Lung (tissue), 11 donors: ENCODE measurements at regions not wholly inside any gene's neighbourhood (a gene's known extent, or its start where the extent isn't known, plus 50 kb on each side); places are given as distances from the start of the nearest gene placed in this dataset.

Source experiments
- ATAC-seq: fragments of 200-7000 bp; cut with Tn5 transposase; one replicate; pipeline ENCODE4 v1.9.1; 2020; ENCODE audit warnings: moderate number of reproducible peaks; ENCODE audit not compliant: insufficient read depth, low FRiP score
- DNase-seq, 3 donors: peaks; one replicate each; pipeline ENCODE4 v3.0.0-alpha.2; 2013 to 2017
- H3K27ac ChIP-seq, 2 donors: one replicate each; pipeline ENCODE4 v1.5.1; 2013; ENCODE audit warnings: mild to moderate bottlenecking in 2 of 2, moderate library complexity in 2 of 2, control low read depth in 1 of 2, inconsistent platforms in 1 of 2, low read depth in 1 of 2, low read length in 1 of 2
- H3K27me3 ChIP-seq, 3 donors: one replicate each; pipeline ENCODE4 v1.5.1; 2013; ENCODE audit warnings: low read length in 2 of 3; ENCODE audit not compliant: control insufficient read depth in 3 of 3, insufficient read depth in 3 of 3
- H3K36me3 ChIP-seq, 4 donors: one replicate each; pipeline ENCODE4 v1.5.1; 2013; ENCODE audit warnings: low read length in 4 of 4, mild to moderate bottlenecking in 1 of 4, moderate library complexity in 1 of 4; ENCODE audit not compliant: control insufficient read depth in 4 of 4, insufficient read depth in 4 of 4
- H3K4me1 ChIP-seq, 5 donors: one replicate each; pipeline ENCODE4 v1.5.1; 2013; ENCODE audit warnings: low read length in 5 of 5, mild to moderate bottlenecking in 2 of 5, moderate library complexity in 1 of 5; ENCODE audit not compliant: control insufficient read depth in 5 of 5, insufficient read depth in 5 of 5
- H3K4me3 ChIP-seq: one replicate; pipeline ENCODE4 v1.5.1; 2013; ENCODE audit warnings: mild to moderate bottlenecking, control low read depth, moderate library complexity
- H3K9ac ChIP-seq, 2 donors: one replicate each; pipeline ENCODE4 v1.5.1; 2013; ENCODE audit warnings: low read length in 2 of 2, control low read depth in 1 of 2; ENCODE audit not compliant: insufficient read depth in 1 of 2
- H3K9me3 ChIP-seq, 4 donors: one replicate each; pipeline ENCODE4 v1.5.1; 2013; ENCODE audit warnings: low read length in 3 of 4, mild to moderate bottlenecking in 1 of 4, moderate library complexity in 1 of 4; ENCODE audit not compliant: control insufficient read depth in 4 of 4, insufficient read depth in 3 of 4
- CTCF ChIP-seq: IDR thresholded peaks from 2 replicates; pipeline ENCODE4 v1.5.1; 2012; ENCODE audit warnings: mild to moderate bottlenecking; ENCODE audit errors: control extremely low read depth, extremely low read depth
- WGBS, 2 donors: extraction: QIAGEN DNeasy Blood & Tissue Kit; methylation state at CpG; one replicate each; pipeline ENCODE4 v1.1.7; 2013; 5-methylcytosine and 5-hydroxymethylcytosine counted together
- donor health status: control.
- donor health status: control.
- donor health status: Bipolar disorder and iron deficiency.
- donor health status: healthy.
- donor health status: DM: yes; HTN: yes; CAD: no.

- H3K27ac ChIP-seq, result no peak overlapping the region
- H3K27me3 ChIP-seq, result no peaks in the 10 kb centered on the region
- H3K4me1 ChIP-seq, result peaks cover 0 to 9% (median 0%) of the 10 kb centered on the region in 5 donors
- no peak overlapping the region for H3K9ac ChIP-seq
- ATAC-seq (no peak), DNase-seq (no peak)
- H3K36me3 ChIP-seq, result no peaks in the 10 kb centered on the region
- peaks cover 0 to 5% (median 0%) of the 10 kb centered on the region in 4 donors for H3K9me3 ChIP-seq
- WGBS, 2 donors, result 78 to 84% methylated on average over 12 of the region's 12 CpGs
- no peak for TF ChIP-seq CTCF
- no peak overlapping the region for H3K4me3 ChIP-seq
These were observed 260.3 kb upstream of the IRX1 start for GRCh38 chr5:3335301-3335700.

- no peak for TF ChIP-seq CTCF
- 69 to 96% methylated on average over 8 of the region's 8 CpGs for WGBS, 2 donors
- H3K9me3 ChIP-seq, result peaks cover 0 to 5% (median 0%) of the 10 kb centered on the region in 4 donors
- no peak overlapping the region for H3K9ac ChIP-seq
- DNase-seq (no peak), ATAC-seq (no peak)
- H3K27me3 ChIP-seq, result no peaks in the 10 kb centered on the region
- no peak overlapping the region for H3K4me3 ChIP-seq
- peaks cover 0 to 9% (median 0%) of the 10 kb centered on the region in 5 donors for H3K4me1 ChIP-seq
- H3K36me3 ChIP-seq, result no peaks in the 10 kb centered on the region
- H3K27ac ChIP-seq, result no peak overlapping the region
These were observed 261.8 kb upstream of the IRX1 start for GRCh38 chr5:3333836-3334235.

DNA sequence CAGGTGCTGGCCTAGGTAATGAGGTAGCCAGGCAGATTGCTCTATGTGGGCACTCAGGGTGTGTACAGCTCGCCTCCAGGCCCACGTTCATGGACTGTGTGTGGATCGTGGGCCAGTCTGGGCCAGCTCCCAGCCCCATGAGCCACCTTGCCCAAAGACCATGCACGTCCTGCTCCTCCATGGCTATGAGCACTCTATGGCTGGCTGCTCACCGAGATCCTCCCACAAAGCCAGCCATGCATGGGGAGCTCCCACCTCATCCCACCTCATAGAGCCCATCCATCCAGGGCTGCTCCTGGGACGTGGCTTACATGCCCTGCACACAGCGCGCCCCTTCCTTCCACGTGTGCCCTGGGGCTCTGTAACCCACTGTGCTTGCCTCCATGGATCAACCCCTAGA lies 262.5 kb upstream of the IRX1 start:
- no peaks in the 10 kb centered on the region for H3K36me3 ChIP-seq
- no peaks in the 10 kb centered on the region for H3K27me3 ChIP-seq
- peaks cover 0 to 8% (median 0%) of the 10 kb centered on the region in 4 donors for H3K9me3 ChIP-seq
- peaks cover 0 to 9% (median 0%) of the 10 kb centered on the region in 5 donors for H3K4me1 ChIP-seq
- H3K9ac ChIP-seq, result no peak overlapping the region
- no peak overlapping the region for H3K27ac ChIP-seq
- DNase-seq (no peak), ATAC-seq (no peak)
- 87 to 88% methylated on average over 9 of the region's 9 CpGs for WGBS, 2 donors
- no peak for TF ChIP-seq CTCF
- H3K4me3 ChIP-seq, result no peak overlapping the region

DNA sequence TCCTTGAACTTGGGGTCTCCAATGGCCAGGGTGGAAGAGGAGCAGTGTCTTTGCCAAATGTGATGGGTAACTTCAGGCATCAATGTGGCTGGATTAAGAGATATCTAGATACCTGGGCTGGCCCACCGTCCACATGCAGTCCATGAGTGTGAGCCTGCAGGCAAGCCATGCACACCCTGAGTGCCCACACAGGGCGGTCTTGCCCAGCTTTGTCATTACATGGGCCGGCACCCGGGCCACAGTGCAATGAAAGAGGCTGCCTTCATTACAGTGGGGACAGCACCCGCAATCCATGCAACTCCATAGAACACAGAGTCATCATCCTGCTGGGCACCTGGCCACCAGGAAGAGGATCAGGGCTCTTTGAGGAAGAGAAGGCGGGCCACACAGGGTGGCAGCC lies 263.8 kb upstream of the IRX1 start:
- ATAC-seq (no peak), DNase-seq (no peak)
- H3K9ac ChIP-seq, result no peak overlapping the region
- 81 to 93% methylated on average over 6 of the region's 6 CpGs for WGBS, 2 donors
- H3K36me3 ChIP-seq, result no peaks in the 10 kb centered on the region
- H3K27ac ChIP-seq, result no peak overlapping the region
- H3K4me3 ChIP-seq, result no peak overlapping the region
- H3K9me3 ChIP-seq, result peaks cover 0 to 9% (median 0%) of the 10 kb centered on the region in 4 donors
- peaks cover 0 to 9% (median 0%) of the 10 kb centered on the region in 5 donors for H3K4me1 ChIP-seq
- no peaks in the 10 kb centered on the region for H3K27me3 ChIP-seq
- TF ChIP-seq CTCF, result no peak
